ENCODE measurements at regions not wholly inside any gene's neighbourhood (a gene's known extent, or its start where the extent isn't known, plus 50 kb on each side); places are given as distances from the start of the nearest gene placed in this dataset.

- DNase-seq (ENCODE audit: low spot score in 2 of 2) (no peak), ATAC-seq (replicated peaks; ENCODE audit: extremely low read depth, poor library complexity, severe bottlenecking) (no peak)
- Mint-ChIP-seq H3K36me3 (ENCODE audit: insufficient read depth) (no peaks in the 10 kb centered on the region), H3K4me3 (no peak overlapping the region), H3K27ac (ENCODE audit: low read depth) (no peak overlapping the region), H3K4me1 (no peaks in the 10 kb centered on the region), H3K27me3 (no peaks in the 10 kb centered on the region), H3K9me3 (peaks cover 20% of the 10 kb centered on the region)
Observed at GRCh38 chr2:5951471-5951870, 259.3 kb downstream of the SOX11 start.

- Mint-ChIP-seq H3K4me1 (no peaks in the 10 kb centered on the region), H3K4me3 (no peak overlapping the region), H3K27me3 (no peaks in the 10 kb centered on the region), H3K36me3 (ENCODE audit: insufficient read depth) (no peaks in the 10 kb centered on the region), H3K27ac (ENCODE audit: low read depth) (no peak overlapping the region), H3K9me3 (peaks cover 27% of the 10 kb centered on the region)
- ATAC-seq (replicated peaks; ENCODE audit: extremely low read depth, poor library complexity, severe bottlenecking) (no peak), DNase-seq (ENCODE audit: low spot score in 2 of 2) (no peak)
Observed at GRCh38 chr2:5953525-5953924, 261.3 kb downstream of the SOX11 start.

GRCh38 chr2:5954509-5954908, 262.3 kb downstream of the SOX11 start:
- H3K27me3 Mint-ChIP-seq: no peaks in the 10 kb centered on the region
- ATAC-seq (replicated peaks; ENCODE audit: extremely low read depth, poor library complexity, severe bottlenecking) (no peak), DNase-seq (ENCODE audit: low spot score in 2 of 2) (no peak)
- H3K36me3 Mint-ChIP-seq (ENCODE audit: insufficient read depth): no peaks in the 10 kb centered on the region
- H3K4me1 Mint-ChIP-seq: no peaks in the 10 kb centered on the region
- no peak overlapping the region for H3K4me3 Mint-ChIP-seq
- peaks cover 27% of the 10 kb centered on the region for H3K9me3 Mint-ChIP-seq
- no peak overlapping the region for H3K27ac Mint-ChIP-seq (ENCODE audit: low read depth)

- Mint-ChIP-seq H3K27ac (ENCODE audit: low read depth) (no peak overlapping the region), H3K4me3 (no peak overlapping the region), H3K36me3 (ENCODE audit: insufficient read depth) (no peaks in the 10 kb centered on the region), H3K4me1 (no peaks in the 10 kb centered on the region), H3K27me3 (no peaks in the 10 kb centered on the region), H3K9me3 (peaks cover 18% of the 10 kb centered on the region)
- no peak for DNase-seq (ENCODE audit: low spot score in 2 of 2)
- ATAC-seq (replicated peaks; ENCODE audit: extremely low read depth, poor library complexity, severe bottlenecking): no peak
Observed at GRCh38 chr2:5955921-5956320, 263.7 kb downstream of the SOX11 start.

GRCh38 chr2:5959836-5960820, 267.9 kb downstream of the SOX11 start:
- no peak for ATAC-seq (replicated peaks; ENCODE audit: extremely low read depth, poor library complexity, severe bottlenecking)
- Mint-ChIP-seq H3K4me1 (no peaks in the 10 kb centered on the region), H3K27me3 (no peaks in the 10 kb centered on the region), H3K9me3 (peaks cover 12% of the 10 kb centered on the region), H3K36me3 (ENCODE audit: insufficient read depth) (no peaks in the 10 kb centered on the region), H3K4me3 (no peak overlapping the region), H3K27ac (ENCODE audit: low read depth) (no peak overlapping the region)
- no peak for DNase-seq (ENCODE audit: low spot score in 2 of 2)

GRCh38 chr2:5967506-5967905, 275.3 kb downstream of the SOX11 start:
- Mint-ChIP-seq H3K9me3 (peaks cover 15% of the 10 kb centered on the region), H3K36me3 (ENCODE audit: insufficient read depth) (peaks cover 3% of the 10 kb centered on the region), H3K27me3 (no peaks in the 10 kb centered on the region), H3K4me3 (no peak overlapping the region), H3K4me1 (no peaks in the 10 kb centered on the region), H3K27ac (ENCODE audit: low read depth) (no peak overlapping the region)
- ATAC-seq (replicated peaks; ENCODE audit: extremely low read depth, poor library complexity, severe bottlenecking) (no peak), DNase-seq (ENCODE audit: low spot score in 2 of 2) (no peak)

- peaks cover 15% of the 10 kb centered on the region for H3K9me3 Mint-ChIP-seq
- H3K27me3 Mint-ChIP-seq: no peaks in the 10 kb centered on the region
- ATAC-seq (replicated peaks; ENCODE audit: extremely low read depth, poor library complexity, severe bottlenecking) (no peak), DNase-seq (ENCODE audit: low spot score in 2 of 2) (no peak)
- peaks cover 3% of the 10 kb centered on the region for H3K36me3 Mint-ChIP-seq (ENCODE audit: insufficient read depth)
- H3K27ac Mint-ChIP-seq (ENCODE audit: low read depth): no peak overlapping the region
- H3K4me1 Mint-ChIP-seq: no peaks in the 10 kb centered on the region
- H3K4me3 Mint-ChIP-seq: no peak overlapping the region
Observed at GRCh38 chr2:5969303-5969702, 277.1 kb downstream of the SOX11 start.

GRCh38 chr2:5970347-5970746, 278.2 kb downstream of the SOX11 start:
- no peak for DNase-seq (ENCODE audit: low spot score in 2 of 2)
- Mint-ChIP-seq H3K27me3 (no peaks in the 10 kb centered on the region), H3K36me3 (ENCODE audit: insufficient read depth) (peaks cover 3% of the 10 kb centered on the region), H3K9me3 (peaks cover 13% of the 10 kb centered on the region), H3K4me1 (no peaks in the 10 kb centered on the region), H3K4me3 (no peak overlapping the region), H3K27ac (ENCODE audit: low read depth) (no peak overlapping the region)
- no peak for ATAC-seq (replicated peaks; ENCODE audit: extremely low read depth, poor library complexity, severe bottlenecking)

- H3K27me3 Mint-ChIP-seq: no peaks in the 10 kb centered on the region
- ATAC-seq (replicated peaks; ENCODE audit: extremely low read depth, poor library complexity, severe bottlenecking) (no peak), DNase-seq (ENCODE audit: low spot score in 2 of 2) (no peak)
- H3K36me3 Mint-ChIP-seq (ENCODE audit: insufficient read depth): no peaks in the 10 kb centered on the region
- no peaks in the 10 kb centered on the region for H3K4me1 Mint-ChIP-seq
- no peak overlapping the region for H3K4me3 Mint-ChIP-seq
- no peak overlapping the region for H3K27ac Mint-ChIP-seq (ENCODE audit: low read depth)
- peaks cover 16% of the 10 kb centered on the region for H3K9me3 Mint-ChIP-seq
Observed at GRCh38 chr2:5974477-5974876, 282.3 kb downstream of the SOX11 start.

GRCh38 chr2:5975401-5975800, 283.2 kb downstream of the SOX11 start:
- peaks cover 16% of the 10 kb centered on the region for H3K9me3 Mint-ChIP-seq
- H3K36me3 Mint-ChIP-seq (ENCODE audit: insufficient read depth): no peaks in the 10 kb centered on the region
- DNase-seq (ENCODE audit: low spot score in 2 of 2) (no peak), ATAC-seq (replicated peaks; ENCODE audit: extremely low read depth, poor library complexity, severe bottlenecking) (no peak)
- no peaks in the 10 kb centered on the region for H3K4me1 Mint-ChIP-seq
- no peaks in the 10 kb centered on the region for H3K27me3 Mint-ChIP-seq
- H3K27ac Mint-ChIP-seq (ENCODE audit: low read depth): no peak overlapping the region
- no peak overlapping the region for H3K4me3 Mint-ChIP-seq

- Mint-ChIP-seq H3K27me3 (no peaks in the 10 kb centered on the region), H3K4me3 (no peak overlapping the region), H3K9me3 (peaks cover 16% of the 10 kb centered on the region), H3K36me3 (ENCODE audit: insufficient read depth) (no peaks in the 10 kb centered on the region), H3K4me1 (no peaks in the 10 kb centered on the region), H3K27ac (ENCODE audit: low read depth) (no peak overlapping the region)
- no peak for DNase-seq (ENCODE audit: low spot score in 2 of 2)
- ATAC-seq (replicated peaks; ENCODE audit: extremely low read depth, poor library complexity, severe bottlenecking): no peak
Observed at GRCh38 chr2:5976531-5977065, 284.4 kb downstream of the SOX11 start.

- H3K9me3 Mint-ChIP-seq: peaks cover 16% of the 10 kb centered on the region
- no peak overlapping the region for H3K4me3 Mint-ChIP-seq
- H3K4me1 Mint-ChIP-seq: no peaks in the 10 kb centered on the region
- ATAC-seq (replicated peaks; ENCODE audit: extremely low read depth, poor library complexity, severe bottlenecking): no peak
- H3K27ac Mint-ChIP-seq (ENCODE audit: low read depth): no peak overlapping the region
- DNase-seq (ENCODE audit: low spot score in 2 of 2): no peak
- H3K36me3 Mint-ChIP-seq (ENCODE audit: insufficient read depth): no peaks in the 10 kb centered on the region
- H3K27me3 Mint-ChIP-seq: no peaks in the 10 kb centered on the region
Observed at GRCh38 chr2:5977477-5977876, 285.3 kb downstream of the SOX11 start.

GRCh38 chr2:5978131-5978751, 286.1 kb downstream of the SOX11 start:
- no peaks in the 10 kb centered on the region for H3K27me3 Mint-ChIP-seq
- no peaks in the 10 kb centered on the region for H3K4me1 Mint-ChIP-seq
- H3K27ac Mint-ChIP-seq (ENCODE audit: low read depth): no peak overlapping the region
- no peaks in the 10 kb centered on the region for H3K36me3 Mint-ChIP-seq (ENCODE audit: insufficient read depth)
- H3K4me3 Mint-ChIP-seq: no peak overlapping the region
- peaks cover 16% of the 10 kb centered on the region for H3K9me3 Mint-ChIP-seq
- DNase-seq (ENCODE audit: low spot score in 2 of 2) (no peak), ATAC-seq (replicated peaks; ENCODE audit: extremely low read depth, poor library complexity, severe bottlenecking) (no peak)

Data from central memory CD8-positive, alpha-beta T cell (primary cell).